NCI-H1694 treated with DMSO at 0.1 percent for 48 hours (cell line): ENCODE measurements at regions not wholly inside any gene's neighbourhood (a gene's known extent, or its start where the extent isn't known, plus 50 kb on each side); places are given as distances from the start of the nearest gene placed in this dataset.

Source experiments
- DNase-seq: peaks from one replicate; lab custom pipeline; 2025; lab: John Stamatoyannopoulos, UW

DNA sequence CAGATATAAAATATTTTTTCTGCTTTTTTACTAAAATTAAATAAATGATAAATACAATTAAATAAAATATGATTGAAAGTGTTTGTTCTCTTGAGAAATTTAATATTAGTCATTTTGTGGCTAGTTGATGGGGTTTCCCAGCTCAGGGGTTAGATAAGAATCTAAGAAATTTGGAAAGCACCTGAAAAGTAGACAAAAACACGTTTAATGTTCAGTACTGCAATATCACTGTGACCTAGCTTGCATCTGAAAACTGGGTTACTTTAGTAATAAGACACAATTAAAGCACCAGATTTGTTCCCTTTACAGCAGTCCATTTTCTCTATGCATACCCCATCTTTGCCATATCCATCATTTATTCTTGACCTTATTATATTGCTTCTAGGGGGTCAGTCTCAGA, 1454.8 kb upstream of the SPRY2 start:
- DNase-seq, result no peak

DNA sequence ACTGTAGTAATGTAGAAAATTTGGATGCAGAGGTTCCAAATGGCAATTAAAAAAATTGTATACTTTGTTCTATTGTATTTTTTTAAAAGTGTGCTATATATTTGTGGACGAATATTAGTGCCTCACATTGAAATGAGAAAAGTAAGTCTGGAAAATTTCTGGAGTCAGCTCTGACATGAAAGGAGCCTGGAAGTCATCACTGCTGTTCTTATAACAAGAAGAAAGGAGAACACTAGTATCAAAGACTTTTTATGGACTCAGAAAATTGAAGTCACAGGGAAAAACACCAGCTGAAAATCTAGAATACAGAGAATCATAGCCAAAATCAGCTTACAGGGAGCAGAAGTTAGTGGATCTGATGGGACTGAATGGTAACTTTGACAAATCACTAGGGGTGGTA, 1450.7 kb upstream of the SPRY2 start:
- no peak for DNase-seq

GRCh38 chr13:81781471-81781870, 1440.5 kb upstream of the SPRY2 start:
- no peak for DNase-seq

DNA sequence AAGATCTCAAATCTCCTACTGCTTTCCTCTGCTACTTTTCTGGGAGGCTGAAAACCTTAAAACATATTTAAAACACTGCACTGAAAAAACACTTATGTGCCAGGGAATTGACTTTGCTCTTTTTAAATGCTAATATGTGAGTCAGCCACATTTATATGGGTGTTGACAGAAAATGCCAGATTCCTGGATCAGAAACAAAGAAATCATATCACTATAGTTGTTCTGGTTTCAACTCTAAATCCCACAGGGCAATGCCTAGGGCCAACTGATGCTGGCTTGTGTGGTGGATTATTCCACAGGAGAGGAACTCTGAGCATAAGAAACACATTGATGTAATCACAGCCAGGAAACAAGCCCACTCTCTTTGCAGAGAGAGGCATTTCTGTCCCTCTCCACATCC, 1439.0 kb upstream of the SPRY2 start:
- DNase-seq, result no peak

DNA sequence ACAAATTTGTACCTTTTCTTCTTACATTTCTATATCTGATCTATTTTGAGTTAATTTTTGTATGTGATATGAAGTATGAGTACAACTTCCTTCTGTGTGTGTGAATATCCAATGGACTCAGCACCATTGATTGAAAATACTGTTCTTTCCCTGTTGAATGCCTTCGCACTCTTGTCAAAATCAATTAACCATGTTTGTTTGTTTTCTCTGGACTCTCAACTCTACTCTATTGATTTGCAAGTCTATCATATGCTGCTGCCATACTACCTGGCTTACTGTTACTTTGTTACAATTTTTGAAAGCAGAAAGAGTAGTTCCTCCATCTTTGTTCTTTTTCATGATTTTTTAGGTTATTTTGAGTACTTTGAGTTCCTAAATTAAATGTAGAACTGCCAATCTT, 1437.4 kb upstream of the SPRY2 start:
- no peak for DNase-seq

DNA sequence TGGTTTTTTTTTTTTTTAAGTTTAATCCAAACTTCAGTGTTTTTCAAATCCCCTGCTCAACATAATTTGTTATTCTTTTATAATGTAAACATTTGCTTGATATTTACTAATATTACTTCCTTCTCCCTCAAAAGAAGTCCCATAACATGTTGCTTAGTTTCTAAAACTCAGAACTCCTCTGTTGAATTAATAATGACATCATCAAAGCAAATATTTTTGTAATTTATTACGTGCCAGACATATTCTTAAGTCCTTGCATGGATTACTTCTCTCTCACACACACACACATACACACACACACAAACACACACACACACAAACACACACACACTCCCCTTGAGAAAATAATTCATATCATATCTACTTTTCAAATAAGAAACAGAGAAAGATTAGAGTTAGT, 1432.3 kb upstream of the SPRY2 start:
- no peak for DNase-seq

GRCh38 chr13:81771951-81772350, 1431.0 kb upstream of the SPRY2 start:
- no peak for DNase-seq

DNA sequence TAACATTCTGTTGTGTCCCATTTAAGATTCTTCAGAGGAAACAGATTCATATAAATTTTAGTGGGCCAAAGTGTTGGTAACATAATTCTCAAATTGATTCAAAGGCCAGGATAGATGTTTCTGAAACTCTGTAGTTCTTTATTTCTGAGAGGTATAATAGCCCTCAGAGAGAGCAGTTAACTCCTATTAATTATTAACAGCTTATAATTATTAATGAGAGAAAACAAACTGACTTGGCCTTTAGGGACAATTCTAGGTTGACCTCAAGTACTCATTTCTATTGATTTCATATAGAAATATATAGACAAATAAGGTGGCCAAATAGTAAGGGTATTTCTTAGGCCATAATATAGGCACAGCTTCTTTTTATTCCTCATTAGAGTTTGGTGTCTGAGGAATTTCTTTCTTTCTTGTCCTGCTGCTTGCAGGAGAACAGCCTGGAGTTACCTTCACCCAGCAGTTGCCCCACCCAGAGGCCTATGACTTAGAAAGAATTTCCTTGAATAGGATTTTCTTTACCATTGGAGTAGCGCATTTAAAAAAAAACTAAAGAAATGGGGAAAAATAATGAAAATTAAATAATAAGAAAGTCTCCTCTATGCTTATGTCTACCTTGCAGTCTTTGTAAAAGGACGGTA, 1430.1 kb upstream of the SPRY2 start:
- no peak for DNase-seq

GRCh38 chr13:81762449-81762848, 1421.5 kb upstream of the SPRY2 start:
- DNase-seq, result no peak

DNA sequence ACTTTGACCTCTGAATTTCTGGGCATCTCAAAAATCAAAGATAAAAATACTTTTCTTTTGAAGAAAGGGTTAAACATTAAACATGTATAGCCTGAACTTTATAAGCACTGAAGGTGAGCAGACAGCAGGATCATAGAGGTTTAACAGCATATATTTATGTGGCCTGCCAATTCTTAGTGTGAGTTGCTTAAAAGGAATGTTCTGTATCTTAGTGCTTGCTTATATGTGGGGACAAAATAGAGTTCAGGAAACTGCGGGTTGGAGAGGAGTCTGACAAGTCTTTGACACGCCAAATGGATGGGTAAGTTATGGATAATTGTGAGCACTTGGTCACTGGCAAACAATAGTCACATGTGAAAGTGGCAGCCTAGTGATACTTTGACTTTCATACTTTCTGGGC, 1419.4 kb upstream of the SPRY2 start:
- DNase-seq, result no peak

- no peak for DNase-seq
These were observed 1416.5 kb upstream of the SPRY2 start for GRCh38 chr13:81757348-81757970.

GRCh38 chr13:81745391-81745790, 1404.5 kb upstream of the SPRY2 start:
- no peak for DNase-seq

DNA sequence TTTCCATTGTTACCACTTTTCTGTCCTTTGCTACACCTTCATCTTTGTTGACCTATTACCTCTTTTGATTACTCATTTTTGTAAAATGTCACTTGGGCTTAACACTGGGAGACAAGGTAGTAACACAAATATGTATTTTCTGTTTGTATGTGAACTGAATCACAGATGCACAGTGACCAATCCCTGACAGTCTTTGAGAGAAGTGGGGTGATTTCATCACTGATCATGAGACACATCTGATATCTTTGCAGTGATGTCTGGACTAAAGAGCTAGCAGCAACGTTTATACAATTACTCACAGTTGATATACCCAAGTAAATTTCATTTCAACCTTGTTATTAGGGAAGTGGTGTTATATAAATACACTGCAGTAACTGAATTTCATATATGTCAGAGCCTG, 1397.4 kb upstream of the SPRY2 start:
- no peak for DNase-seq

- no peak for DNase-seq
These were observed 1385.3 kb upstream of the SPRY2 start for GRCh38 chr13:81726037-81726726.

- DNase-seq, result no peak
These were observed 1381.5 kb upstream of the SPRY2 start for GRCh38 chr13:81722456-81722855.

GRCh38 chr13:81721400-81721799, 1380.5 kb upstream of the SPRY2 start:
- DNase-seq, result no peak

- DNase-seq, result no peak
These were observed 1373.6 kb upstream of the SPRY2 start for GRCh38 chr13:81714513-81714912.

- no peak for DNase-seq
These were observed 1372.3 kb upstream of the SPRY2 start for GRCh38 chr13:81713201-81713600.

- no peak for DNase-seq
These were observed 1356.9 kb upstream of the SPRY2 start for GRCh38 chr13:81697826-81698225.

DNA sequence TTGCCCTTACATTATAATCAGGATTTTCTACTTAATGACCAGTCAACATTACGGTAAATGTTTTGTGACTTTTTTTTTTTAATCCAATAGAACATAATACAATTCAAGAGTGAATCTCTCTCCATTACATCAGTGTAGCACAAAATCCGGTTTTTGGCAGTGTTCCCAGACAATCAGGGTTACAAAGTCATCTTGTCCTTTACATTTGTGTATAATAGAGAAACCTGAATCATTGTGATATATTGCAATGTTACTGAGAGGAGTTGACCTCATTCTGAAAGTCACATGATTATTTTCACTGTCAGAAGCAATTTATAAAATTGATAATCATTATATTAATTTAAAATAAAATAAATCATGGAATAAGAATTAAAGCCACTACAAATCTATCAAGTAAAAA, 1346.0 kb upstream of the SPRY2 start:
- DNase-seq, result no peak

DNA sequence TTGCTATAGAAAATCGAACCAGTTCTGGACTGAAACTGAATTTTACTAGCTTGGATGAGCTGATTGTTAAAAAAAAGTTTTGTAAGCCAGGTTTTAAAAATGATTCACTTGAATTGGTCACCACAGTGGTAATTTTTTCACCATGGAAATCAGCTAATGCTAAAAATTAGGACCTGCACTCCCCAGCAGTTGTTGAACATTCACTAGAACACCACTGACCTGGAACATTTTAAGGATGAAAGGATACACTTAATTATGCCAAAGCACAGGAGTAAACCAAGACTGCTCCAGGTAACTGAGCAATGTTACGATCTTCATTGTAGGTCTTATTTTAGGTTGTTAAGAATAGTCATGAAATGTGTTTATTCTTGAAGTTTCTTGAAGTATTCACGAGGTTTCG, 1342.6 kb upstream of the SPRY2 start:
- no peak for DNase-seq

DNA sequence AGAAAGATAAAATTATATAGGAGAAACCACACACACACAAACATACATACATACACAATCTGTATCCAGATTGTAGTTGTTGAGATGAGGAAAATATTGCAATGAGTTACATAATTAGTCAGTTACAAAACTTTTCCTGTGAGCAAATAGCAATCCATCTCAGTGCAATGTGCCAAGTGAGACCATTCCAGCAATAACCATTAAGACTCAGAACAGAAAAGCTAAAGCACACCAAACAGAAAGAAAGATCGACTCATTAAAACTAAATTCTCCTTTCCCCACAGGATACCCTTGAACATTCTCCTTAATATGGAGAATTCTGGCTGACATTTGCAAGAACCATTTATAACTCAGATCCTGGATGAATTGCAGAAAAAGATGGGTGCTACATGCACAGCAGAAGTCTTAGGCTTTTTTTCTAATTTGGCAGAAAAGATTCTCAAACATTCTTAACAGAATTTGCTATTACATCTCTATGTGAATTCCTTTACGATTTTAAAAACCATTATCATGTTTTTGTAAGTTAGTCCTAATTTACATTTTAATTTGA, 1341.2 kb upstream of the SPRY2 start:
- no peak for DNase-seq

DNA sequence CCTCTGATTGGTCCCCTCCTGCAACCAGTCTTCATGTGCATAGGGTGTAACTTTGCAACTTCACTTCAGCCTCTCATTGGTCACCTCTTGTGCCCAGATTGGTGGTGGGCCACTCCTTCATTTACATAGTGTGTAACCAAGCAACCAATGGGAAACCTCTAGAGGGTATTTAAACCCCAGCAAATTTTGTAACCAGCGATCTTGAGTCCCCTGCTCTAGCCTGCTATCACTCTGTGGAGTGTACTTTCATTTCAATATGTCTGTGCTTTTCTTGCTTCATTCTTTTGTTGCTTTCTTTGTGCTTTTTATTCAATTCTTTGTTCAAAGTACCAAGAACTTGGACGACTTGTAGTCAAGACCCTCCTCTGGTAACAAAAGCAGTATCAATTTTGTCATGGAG, 1336.9 kb upstream of the SPRY2 start:
- DNase-seq, result no peak
